OCI-LY1 (cell line): ENCODE measurements at regions not wholly inside any gene's neighbourhood (a gene's known extent, or its start where the extent isn't known, plus 50 kb on each side); places are given as distances from the start of the nearest gene placed in this dataset.

Experiments used
- EZH2 ChIP-seq: fragments of 200-600 bp; sonication (generic), shearing (Covaris generic); IDR thresholded peaks from 2 replicates; pipeline ENCODE4 v1.8.0; 2017; ENCODE audit warnings: borderline replicate concordance, mixed run types, mild to moderate bottlenecking, antibody characterized with exemption, low read length, moderate library complexity, mixed read lengths
- TF ChIP-seq, protein P1 (sequence below): fragments of 200-600 bp; sonication (generic), shearing (Covaris generic); IDR thresholded peaks from 2 replicates; pipeline ENCODE4 v1.5.1; 2017; ENCODE audit warnings: mild to moderate bottlenecking, antibody characterized with exemption, low read length, moderate library complexity, mixed read lengths

DNA sequence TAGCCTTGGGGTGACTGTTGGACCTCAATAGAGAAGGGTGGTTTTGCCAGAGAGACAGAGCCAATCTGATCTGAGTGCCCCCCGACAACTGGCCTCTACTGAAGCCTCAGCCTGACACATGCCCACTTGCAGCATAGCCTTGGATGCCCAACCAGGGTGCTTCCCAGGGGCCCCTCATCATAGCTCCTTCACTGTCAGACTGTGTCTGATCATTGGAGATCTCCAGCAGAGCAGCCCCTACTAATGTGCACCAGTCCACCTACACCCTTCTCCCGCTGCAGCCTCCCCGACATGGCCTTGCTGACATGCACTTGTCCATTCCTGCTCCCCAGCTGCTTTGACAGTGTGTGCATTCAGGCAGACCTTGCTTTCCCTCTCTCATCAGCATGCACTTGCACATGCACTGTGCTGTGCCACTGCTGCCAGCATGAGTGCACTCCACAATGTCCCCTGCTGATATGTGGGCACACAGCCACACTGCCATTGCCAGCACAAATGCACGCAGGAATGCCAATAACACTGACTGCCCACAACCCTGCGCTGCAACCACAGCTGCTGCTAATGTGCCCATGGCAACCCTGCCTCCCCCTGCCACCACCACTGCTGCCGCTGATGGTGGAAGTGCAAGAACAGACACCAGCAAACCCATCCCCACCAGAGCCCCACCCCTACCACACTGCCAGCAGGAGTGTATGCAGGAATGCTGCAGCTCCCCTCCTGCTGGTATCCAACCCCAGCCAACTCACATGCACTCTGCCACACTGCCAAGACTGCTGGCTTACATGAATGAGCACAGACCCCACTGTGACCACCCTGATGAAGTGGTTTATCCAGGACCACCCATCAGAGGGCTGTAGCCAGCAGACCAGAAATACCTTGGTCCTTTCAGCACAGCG, 68.1 kb upstream of the ZMAT1 start:
- TF ChIP-seq, protein P1, sequence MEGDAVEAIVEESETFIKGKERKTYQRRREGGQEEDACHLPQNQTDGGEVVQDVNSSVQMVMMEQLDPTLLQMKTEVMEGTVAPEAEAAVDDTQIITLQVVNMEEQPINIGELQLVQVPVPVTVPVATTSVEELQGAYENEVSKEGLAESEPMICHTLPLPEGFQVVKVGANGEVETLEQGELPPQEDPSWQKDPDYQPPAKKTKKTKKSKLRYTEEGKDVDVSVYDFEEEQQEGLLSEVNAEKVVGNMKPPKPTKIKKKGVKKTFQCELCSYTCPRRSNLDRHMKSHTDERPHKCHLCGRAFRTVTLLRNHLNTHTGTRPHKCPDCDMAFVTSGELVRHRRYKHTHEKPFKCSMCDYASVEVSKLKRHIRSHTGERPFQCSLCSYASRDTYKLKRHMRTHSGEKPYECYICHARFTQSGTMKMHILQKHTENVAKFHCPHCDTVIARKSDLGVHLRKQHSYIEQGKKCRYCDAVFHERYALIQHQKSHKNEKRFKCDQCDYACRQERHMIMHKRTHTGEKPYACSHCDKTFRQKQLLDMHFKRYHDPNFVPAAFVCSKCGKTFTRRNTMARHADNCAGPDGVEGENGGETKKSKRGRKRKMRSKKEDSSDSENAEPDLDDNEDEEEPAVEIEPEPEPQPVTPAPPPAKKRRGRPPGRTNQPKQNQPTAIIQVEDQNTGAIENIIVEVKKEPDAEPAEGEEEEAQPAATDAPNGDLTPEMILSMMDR, result no peak
- TF ChIP-seq EZH2, result no peak
